ENCODE measurements at regions not wholly inside any gene's neighbourhood (a gene's known extent, or its start where the extent isn't known, plus 50 kb on each side); places are given as distances from the start of the nearest gene placed in this dataset.
A peak's percentile ranks its signal among the peaks of the same experiment; 100 is the strongest.

GRCh38 chr14:101347893-101348777, 213.2 kb upstream of the DIO3 start:
- peak; percentile 67 for DNase-seq (ENCODE audit: low spot score)

DNA sequence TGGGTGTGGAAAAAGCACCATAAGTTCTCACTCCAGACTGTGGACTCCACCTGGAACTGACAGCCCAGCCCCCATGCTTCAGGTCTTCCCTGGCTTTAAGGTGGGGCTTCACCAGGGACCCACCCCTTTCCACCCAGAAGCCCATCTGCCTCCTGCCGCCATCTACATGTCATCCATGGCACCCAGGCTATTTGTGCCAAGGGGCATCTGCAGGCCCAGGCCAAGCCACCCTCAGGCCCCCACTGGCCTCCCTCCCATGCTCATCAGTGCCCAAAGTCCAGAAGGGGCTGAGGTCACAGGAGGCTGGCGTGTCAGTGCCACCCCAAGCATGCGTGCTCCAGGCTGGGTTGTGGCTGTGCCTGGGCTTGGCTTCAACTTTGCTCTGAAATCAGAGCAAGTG, 212.2 kb upstream of the DIO3 start:
- DNase-seq (ENCODE audit: low spot score), result peak; percentile 73

GRCh38 chr14:101350021-101350420, 211.3 kb upstream of the DIO3 start:
- peak; percentile 39 for DNase-seq (ENCODE audit: low spot score)

GRCh38 chr14:101350691-101351090, 210.6 kb upstream of the DIO3 start:
- DNase-seq (ENCODE audit: low spot score), result peak; percentile 76

- peak; percentile 74 for DNase-seq (ENCODE audit: low spot score)
Measured at GRCh38 chr14:101351146-101351545, 210.1 kb upstream of the DIO3 start.

DNA sequence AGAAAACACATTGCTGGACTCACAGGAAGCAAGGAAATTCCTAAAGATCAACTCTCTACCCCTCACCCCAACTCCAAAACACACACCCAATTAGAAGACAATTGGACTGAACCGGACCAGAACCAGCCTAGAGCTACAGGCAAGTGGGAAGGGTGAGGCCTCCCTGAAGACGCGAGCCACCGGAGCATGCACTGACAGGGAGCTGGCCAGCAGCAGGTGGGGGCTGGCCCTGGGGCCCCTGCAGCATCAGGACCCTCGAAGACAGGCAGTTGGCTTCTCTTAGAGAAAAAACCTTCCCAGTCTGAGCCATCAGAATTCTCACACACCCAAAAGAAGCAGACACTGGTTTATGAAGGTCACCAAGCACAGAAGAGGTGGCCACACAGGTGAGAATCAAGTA, 209.5 kb upstream of the DIO3 start:
- peak; percentile 47 for DNase-seq (ENCODE audit: low spot score)

DNA sequence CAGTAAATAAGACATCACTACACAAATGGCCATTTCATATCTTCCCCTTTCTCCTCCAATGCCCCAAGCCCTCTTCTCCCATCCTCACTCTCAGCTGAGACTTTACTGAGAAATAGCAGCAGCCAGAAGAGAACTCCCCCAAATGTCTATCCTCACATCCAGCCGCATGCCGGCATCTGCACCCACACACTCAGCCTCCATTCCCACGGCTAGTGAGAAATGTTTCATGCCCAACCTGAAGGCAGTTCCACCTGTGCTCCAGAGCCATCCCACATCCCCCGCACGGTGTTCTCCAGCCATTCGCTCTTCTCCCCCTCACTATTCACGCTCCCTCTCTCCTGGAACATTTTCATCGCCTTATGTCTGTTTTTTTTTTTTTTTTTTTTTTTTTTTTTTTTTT, 208.7 kb upstream of the DIO3 start:
- peak; percentile 39 for DNase-seq (ENCODE audit: low spot score)

GRCh38 chr14:101353422-101353821, 207.9 kb upstream of the DIO3 start:
- no peak for DNase-seq (ENCODE audit: low spot score)

GRCh38 chr14:101354726-101355125, 206.6 kb upstream of the DIO3 start:
- DNase-seq (ENCODE audit: low spot score), result peak; percentile 47

DNA sequence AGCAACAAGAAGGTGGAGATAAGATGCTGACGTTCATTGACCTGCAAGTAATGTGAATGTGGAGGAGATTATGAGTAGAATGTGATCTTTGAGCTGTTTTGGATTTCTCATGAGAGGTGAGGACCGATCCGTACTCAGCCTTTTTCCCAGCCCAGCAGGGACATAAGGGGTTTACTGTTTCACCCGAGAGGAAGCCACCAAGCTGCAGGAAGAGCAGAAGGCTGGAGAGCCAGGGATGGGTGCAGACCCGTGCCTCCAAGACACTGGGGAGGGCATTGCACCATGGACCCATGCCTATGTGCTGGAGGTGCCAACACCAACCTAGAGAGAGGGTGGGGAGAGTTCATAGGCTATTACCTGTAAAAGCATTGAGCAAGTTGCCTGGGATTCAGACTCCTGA, 206.0 kb upstream of the DIO3 start:
- DNase-seq (ENCODE audit: low spot score), result no peak

GRCh38 chr14:101357038-101357437, 204.3 kb upstream of the DIO3 start:
- peak; percentile 45 for DNase-seq (ENCODE audit: low spot score)

GRCh38 chr14:101357559-101358319, 203.6 kb upstream of the DIO3 start:
- DNase-seq (ENCODE audit: low spot score), result peak; percentile 30

- DNase-seq (ENCODE audit: low spot score), result peak; percentile 69
Measured at GRCh38 chr14:101358320-101359125, 202.8 kb upstream of the DIO3 start.

DNA sequence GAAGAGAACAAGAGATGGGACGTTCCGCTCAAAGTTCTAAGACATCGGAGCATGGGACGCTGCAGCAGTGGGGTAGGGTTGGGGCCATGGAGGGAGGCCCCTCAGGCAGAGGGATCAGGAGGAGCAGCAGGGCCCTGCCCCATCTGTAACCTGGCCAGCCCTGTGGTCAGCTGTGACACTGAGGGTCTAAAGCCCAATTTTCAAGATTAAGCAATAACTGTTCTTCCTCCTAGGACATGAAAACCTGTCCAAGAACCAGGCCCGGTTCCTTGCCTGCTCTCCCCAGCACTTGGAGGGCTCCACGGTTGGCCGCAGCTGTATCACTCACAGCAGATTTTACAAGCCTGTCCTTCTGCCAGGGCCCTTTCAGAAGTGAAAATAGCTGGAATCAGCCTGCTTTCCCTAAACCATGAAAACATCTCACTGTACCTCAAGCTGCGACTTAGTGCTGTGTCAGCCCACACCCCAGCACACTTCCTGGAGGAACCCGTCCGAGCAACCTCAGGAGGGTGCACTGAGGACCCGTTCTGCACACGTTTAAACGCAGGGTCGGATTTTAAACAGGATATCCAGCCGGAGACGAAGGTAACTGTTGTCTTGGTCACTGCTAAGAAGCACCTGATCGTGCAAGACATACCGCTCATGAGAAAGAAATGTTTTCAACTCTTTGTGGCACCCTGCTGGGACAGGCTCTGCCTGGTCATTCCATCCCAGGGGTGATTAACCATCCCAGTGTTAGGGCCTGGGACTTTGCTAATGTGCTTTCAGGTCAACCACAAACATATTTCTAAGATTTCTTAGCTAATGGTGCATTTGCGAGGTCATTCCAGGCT, 201.9 kb upstream of the DIO3 start:
- peak; percentile 88 for DNase-seq (ENCODE audit: low spot score)

DNA sequence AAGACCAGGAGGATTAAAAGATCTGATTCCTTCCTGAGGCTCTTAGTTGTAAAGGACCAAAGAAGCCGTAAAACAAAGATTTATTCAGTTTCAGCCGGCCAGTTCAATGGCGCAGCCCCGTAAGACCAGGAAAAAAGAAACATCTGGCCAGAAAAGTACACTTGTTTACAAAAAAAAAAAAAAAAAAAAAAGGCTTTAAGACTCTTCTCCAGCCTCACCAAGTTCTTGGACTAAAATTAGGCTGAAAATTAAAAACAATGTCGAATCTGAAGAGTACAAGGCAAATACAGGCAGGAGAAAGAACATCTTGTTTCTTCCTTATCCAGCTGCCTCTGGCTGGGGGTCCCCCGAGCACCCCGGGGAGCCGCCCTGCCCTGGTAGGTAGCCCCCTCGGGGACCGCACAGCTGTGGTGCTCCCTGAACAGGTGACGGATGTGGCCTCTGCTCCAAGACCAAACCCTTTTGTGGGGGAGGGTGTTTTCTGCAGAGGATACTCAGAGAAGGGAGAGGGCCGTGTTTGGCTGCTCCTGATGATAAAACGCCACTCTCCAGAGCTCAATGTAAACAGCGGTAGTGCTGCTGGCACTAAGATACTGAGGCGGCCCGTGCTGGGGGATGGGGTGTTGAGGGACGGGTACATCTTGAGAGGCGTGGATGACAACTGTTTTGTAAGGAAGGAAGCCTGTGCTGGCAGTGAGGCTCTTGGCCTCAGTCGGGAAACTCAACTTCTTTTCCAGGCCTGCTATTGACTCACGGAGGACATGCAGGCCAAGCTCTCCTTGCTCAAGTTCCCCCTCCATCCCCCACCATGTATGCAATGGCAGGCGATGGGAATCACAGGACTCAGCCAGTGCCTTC, 201.0 kb upstream of the DIO3 start:
- peak; percentile 87 for DNase-seq (ENCODE audit: low spot score)

DNA sequence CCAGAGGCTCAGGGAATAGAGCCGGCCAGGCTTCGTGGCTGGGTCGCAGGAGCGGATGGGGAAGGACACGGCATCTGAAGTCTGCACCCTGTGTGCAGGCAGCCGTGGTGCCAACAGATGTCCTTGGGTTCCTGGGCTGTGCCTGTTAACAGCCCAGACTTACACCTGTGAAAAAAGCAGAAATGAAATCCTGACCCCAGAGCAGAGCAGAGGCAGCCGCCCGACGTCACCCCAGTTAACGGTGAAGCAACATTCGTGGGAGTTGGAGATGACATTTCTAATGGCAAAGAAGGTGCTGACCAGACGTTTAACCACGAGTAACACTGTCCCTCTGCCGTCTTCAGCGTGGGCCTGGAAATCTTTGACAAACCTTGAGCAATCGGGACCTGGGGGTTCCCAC, 200.3 kb upstream of the DIO3 start:
- peak; percentile 60 for DNase-seq (ENCODE audit: low spot score)

- peak; percentile 77 for DNase-seq (ENCODE audit: low spot score)
Measured at GRCh38 chr14:101361451-101362433, 199.6 kb upstream of the DIO3 start.

DNA sequence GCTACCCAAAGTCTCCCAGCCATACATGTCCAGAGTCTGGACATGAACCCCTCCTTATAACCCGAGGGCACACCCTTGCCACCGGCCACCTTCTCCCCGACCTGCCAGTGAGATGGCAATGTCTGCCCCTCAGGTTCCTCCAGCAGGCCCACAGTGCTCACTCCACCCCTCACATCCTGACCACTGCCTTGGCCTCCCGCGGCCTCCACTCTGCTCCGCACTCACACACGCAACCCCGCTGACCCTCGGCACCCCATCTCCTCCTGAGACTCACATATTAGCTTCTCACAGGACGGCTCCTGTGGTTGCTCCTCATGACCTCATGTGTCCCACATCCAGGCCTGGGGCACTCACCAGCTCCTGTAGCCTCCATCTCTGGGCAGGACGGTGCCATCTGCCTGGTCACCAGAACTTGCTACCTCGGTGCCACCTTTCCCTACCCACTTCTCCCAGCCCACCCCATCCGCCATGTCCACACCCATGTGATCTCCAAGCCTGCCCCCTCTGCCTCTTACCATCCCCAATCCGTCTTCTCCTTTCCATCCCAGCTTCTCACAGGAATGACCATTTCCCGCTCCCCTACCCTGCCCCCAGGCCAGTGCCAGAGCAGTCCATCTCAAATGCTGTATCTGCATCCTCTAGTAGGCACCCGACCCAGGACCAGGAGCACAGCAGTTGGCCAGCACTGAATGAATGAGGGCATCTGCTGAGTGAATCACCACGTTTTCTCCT, 198.6 kb upstream of the DIO3 start:
- DNase-seq (ENCODE audit: low spot score), result peak; percentile 86
